SIG-M5 treated with dmso at 0.1 percent for 504 hours (cell line): ENCODE measurements at regions not wholly inside any gene's neighbourhood (a gene's known extent, or its start where the extent isn't known, plus 50 kb on each side); places are given as distances from the start of the nearest gene placed in this dataset.
A peak's percentile ranks its signal among the peaks of the same experiment; 100 is the strongest.

Experiments used
- DNase-seq: peaks from one replicate; lab custom pipeline; 2025; ENCODE audit not compliant: unreplicated experiment; lab: John Stamatoyannopoulos, UW

- no peak for DNase-seq
These were observed 563.0 kb downstream of the SOX6 start for GRCh38 chr11:15793043-15793996.

GRCh38 chr11:15794361-15795150 is 561.8 kb downstream of the SOX6 start:
- DNase-seq: no peak

GRCh38 chr11:15795378-15795777 is 561.0 kb downstream of the SOX6 start:
- DNase-seq: no peak

- peak; percentile 90 for DNase-seq
These were observed 556.1 kb downstream of the SOX6 start for GRCh38 chr11:15800111-15800800.

- DNase-seq: no peak
These were observed 555.2 kb downstream of the SOX6 start for GRCh38 chr11:15801126-15801525.

GRCh38 chr11:15801616-15802015 is 554.7 kb downstream of the SOX6 start:
- no peak for DNase-seq

- DNase-seq: no peak
These were observed 550.6 kb downstream of the SOX6 start for GRCh38 chr11:15805726-15806125.

GRCh38 chr11:15806217-15806616 is 550.1 kb downstream of the SOX6 start:
- DNase-seq: no peak

GRCh38 chr11:15807827-15808226 is 548.5 kb downstream of the SOX6 start:
- DNase-seq: no peak

GRCh38 chr11:15810082-15810481 is 546.3 kb downstream of the SOX6 start:
- no peak for DNase-seq

- DNase-seq: no peak
These were observed 545.8 kb downstream of the SOX6 start for GRCh38 chr11:15810525-15810924.

GRCh38 chr11:15815246-15816195 is 540.8 kb downstream of the SOX6 start:
- DNase-seq: no peak

GRCh38 chr11:15816260-15816871 is 540.0 kb downstream of the SOX6 start:
- DNase-seq: no peak

- DNase-seq: no peak
These were observed 539.3 kb downstream of the SOX6 start for GRCh38 chr11:15817001-15817400.

GRCh38 chr11:15818132-15818842 is 538.1 kb downstream of the SOX6 start:
- DNase-seq: no peak

GRCh38 chr11:15819679-15820286 is 536.6 kb downstream of the SOX6 start:
- DNase-seq: peak; percentile 54

- no peak for DNase-seq
These were observed 534.9 kb downstream of the SOX6 start for GRCh38 chr11:15821451-15821850.

- DNase-seq: no peak
These were observed 532.3 kb downstream of the SOX6 start for GRCh38 chr11:15824060-15824459.
